ENCODE measurements at regions not wholly inside any gene's neighbourhood (a gene's known extent, or its start where the extent isn't known, plus 50 kb on each side); places are given as distances from the start of the nearest gene placed in this dataset.

- Histone ChIP-seq H3K36me3 (ENCODE audit: control insufficient read depth in 2 of 2, extremely low read depth in 1 of 2, insufficient read depth in 2 of 2, low read length in 2 of 2) (no peaks in the 10 kb centered on the region), H3K27me3 (ENCODE audit: control insufficient read depth, extremely low read depth, insufficient read depth, low read length) (no peaks in the 10 kb centered on the region), H3K9ac (ENCODE audit: control insufficient read depth, extremely low read depth, insufficient read depth, low read length) (no peak overlapping the region), H3K9me3 (ENCODE audit: control insufficient read depth, low read depth, low read length) (no peaks in the 10 kb centered on the region), H3K4me3 (ENCODE audit: control insufficient read depth in 2 of 3, extremely low read depth in 1 of 3, insufficient read depth in 2 of 3, low read depth in 1 of 3, low read length in 3 of 3) (no peak overlapping the region), H3K4me2 (ENCODE audit: control insufficient read depth, extremely low read depth, insufficient read depth, low read depth, low read length) (no peak overlapping the region), H4K20me1 (ENCODE audit: control insufficient read depth, extremely low read depth, insufficient read depth, low read length) (no peaks in the 10 kb centered on the region), H2AFZ (ENCODE audit: control insufficient read depth, low read length) (no peak overlapping the region), H3K9me1 (ENCODE audit: control insufficient read depth, extremely low read depth, insufficient read depth, low read length) (no peaks in the 10 kb centered on the region), H3K4me1 (ENCODE audit: control insufficient read depth, extremely low read depth, insufficient read depth, low read length) (no peaks in the 10 kb centered on the region), H3K27ac (ENCODE audit: control insufficient read depth, insufficient read depth, low read length) (no peak overlapping the region), H3K79me2 (ENCODE audit: control insufficient read depth, insufficient read depth, low read length) (no peaks in the 10 kb centered on the region)
- DNase-seq (ENCODE audit: low read depth, low spot score) = no peak
- no peak for FAIRE-seq
- TF ChIP-seq EZH2 (IDR thresholded peaks at IDR 0.05; ENCODE audit: low read length) = no peak
- no peak for TF ChIP-seq CTCF (optimal IDR thresholded peaks at IDR 0.05 in 1 of 3, IDR thresholded peaks at IDR 0.05 in 1 of 3, conservative IDR thresholded peaks at IDR 0.05 in 1 of 3; ENCODE audit: extremely low read depth in 1 of 3, insufficient read depth in 2 of 3, low read length in 3 of 3)
- dilution Hi-C loops (cut with MboI; ENCODE audit: extremely low pct_ligation_motif_present, low sequenced_read_pairs) = no loop called here
These were observed 96.4 kb downstream of the IL12A start for GRCh38 chr3:160084998-160085397.

GRCh38 chr3:160088492-160089137 lies 100.0 kb downstream of the IL12A start:
- Histone ChIP-seq H3K9me3 (ENCODE audit: control insufficient read depth, low read depth, low read length) (no peaks in the 10 kb centered on the region), H3K79me2 (ENCODE audit: control insufficient read depth, insufficient read depth, low read length) (no peaks in the 10 kb centered on the region), H3K4me2 (ENCODE audit: control insufficient read depth, extremely low read depth, insufficient read depth, low read depth, low read length) (no peak overlapping the region), H3K9ac (ENCODE audit: control insufficient read depth, extremely low read depth, insufficient read depth, low read length) (no peak overlapping the region), H4K20me1 (ENCODE audit: control insufficient read depth, extremely low read depth, insufficient read depth, low read length) (no peaks in the 10 kb centered on the region), H3K27me3 (ENCODE audit: control insufficient read depth, extremely low read depth, insufficient read depth, low read length) (no peaks in the 10 kb centered on the region), H2AFZ (ENCODE audit: control insufficient read depth, low read length) (no peak overlapping the region), H3K4me1 (ENCODE audit: control insufficient read depth, extremely low read depth, insufficient read depth, low read length) (no peaks in the 10 kb centered on the region), H3K9me1 (ENCODE audit: control insufficient read depth, extremely low read depth, insufficient read depth, low read length) (no peaks in the 10 kb centered on the region), H3K4me3 (ENCODE audit: control insufficient read depth in 2 of 3, extremely low read depth in 1 of 3, insufficient read depth in 2 of 3, low read depth in 1 of 3, low read length in 3 of 3) (no peak overlapping the region), H3K36me3 (ENCODE audit: control insufficient read depth in 2 of 2, extremely low read depth in 1 of 2, insufficient read depth in 2 of 2, low read length in 2 of 2) (no peaks in the 10 kb centered on the region), H3K27ac (ENCODE audit: control insufficient read depth, insufficient read depth, low read length) (no peak overlapping the region)
- DNase-seq (ENCODE audit: low read depth, low spot score) (no peak), FAIRE-seq (no peak)
- TF ChIP-seq EZH2 (IDR thresholded peaks at IDR 0.05; ENCODE audit: low read length) = no peak
- no peak for TF ChIP-seq CTCF (optimal IDR thresholded peaks at IDR 0.05 in 1 of 3, IDR thresholded peaks at IDR 0.05 in 1 of 3, conservative IDR thresholded peaks at IDR 0.05 in 1 of 3; ENCODE audit: extremely low read depth in 1 of 3, insufficient read depth in 2 of 3, low read length in 3 of 3)
- dilution Hi-C loops (cut with MboI; ENCODE audit: extremely low pct_ligation_motif_present, low sequenced_read_pairs) = no loop called here
